Spinal cord (tissue), 9 donors: ENCODE measurements at regions not wholly inside any gene's neighbourhood (a gene's known extent, or its start where the extent isn't known, plus 50 kb on each side); places are given as distances from the start of the nearest gene placed in this dataset.
A peak's percentile ranks its signal among the peaks of the same experiment; 100 is the strongest.

Experiments used
- DNase-seq, 6 donors: peaks; one replicate each; pipeline versions ENCODE4 v3.0.0 to v3.0.0-alpha.2; 2013 to 2015; ENCODE audit warnings: low spot score in 6 of 6, low read depth in 4 of 6
- H3K27ac ChIP-seq: one replicate; pipeline ENCODE4 v1.5.1; 2013; ENCODE audit warnings: low read depth, low read length, control low read depth
- H3K27me3 ChIP-seq: one replicate; pipeline ENCODE4 v1.6.1; 2013; ENCODE audit warnings: low read length; ENCODE audit not compliant: control insufficient read depth, insufficient read depth
- H3K36me3 ChIP-seq: one replicate; pipeline ENCODE4 v1.6.1; 2013; ENCODE audit warnings: low read length; ENCODE audit not compliant: control insufficient read depth, insufficient read depth
- H3K4me1 ChIP-seq: one replicate; pipeline ENCODE4 v1.6.1; 2013; ENCODE audit warnings: low read length; ENCODE audit not compliant: control insufficient read depth, insufficient read depth
- H3K4me3 ChIP-seq: one replicate; pipeline ENCODE4 v1.5.1; 2013; ENCODE audit warnings: low read depth, low read length, control low read depth
- H3K9me3 ChIP-seq: one replicate; pipeline ENCODE4 v1.6.1; 2013; ENCODE audit warnings: low read length; ENCODE audit not compliant: control insufficient read depth, insufficient read depth
- WGBS: methylation state at CpG from one replicate; pipeline ENCODE4 v1.1.5; 2013; ENCODE audit warnings: missing lambda C conversion rate; ENCODE audit not compliant: insufficient coverage; 5-methylcytosine and 5-hydroxymethylcytosine counted together
- donor health status: healthy.

DNA sequence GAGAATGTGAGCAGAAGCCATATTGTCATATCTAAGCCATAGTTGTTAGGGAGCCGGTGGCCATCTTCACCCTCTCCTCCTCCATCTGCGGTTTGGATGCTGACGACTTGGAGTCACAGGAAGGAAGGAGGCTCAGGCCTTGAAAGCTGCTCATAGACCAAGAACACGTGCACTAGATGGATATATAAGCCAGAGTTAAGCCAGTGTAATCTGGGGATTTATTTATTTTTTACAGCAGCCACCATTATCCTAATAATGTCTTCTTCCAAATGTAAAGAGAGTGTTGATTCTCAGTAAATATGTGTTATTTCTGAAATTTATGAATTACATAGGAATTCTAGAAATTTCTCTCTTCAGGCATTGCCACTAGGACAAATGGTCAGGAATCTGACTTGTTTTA, 689.9 kb downstream of the QKI start:
- no peaks in the 10 kb centered on the region for H3K9me3 ChIP-seq
- H3K36me3 ChIP-seq, result no peaks in the 10 kb centered on the region
- H3K4me1 ChIP-seq, result peaks cover 34% of the 10 kb centered on the region
- WGBS, result no CpG with 5 or more reads among the region's 4 CpGs
- DNase-seq, result no peak
- no peak overlapping the region for H3K27ac ChIP-seq
- H3K4me3 ChIP-seq, result no peak overlapping the region
- no peaks in the 10 kb centered on the region for H3K27me3 ChIP-seq

DNA sequence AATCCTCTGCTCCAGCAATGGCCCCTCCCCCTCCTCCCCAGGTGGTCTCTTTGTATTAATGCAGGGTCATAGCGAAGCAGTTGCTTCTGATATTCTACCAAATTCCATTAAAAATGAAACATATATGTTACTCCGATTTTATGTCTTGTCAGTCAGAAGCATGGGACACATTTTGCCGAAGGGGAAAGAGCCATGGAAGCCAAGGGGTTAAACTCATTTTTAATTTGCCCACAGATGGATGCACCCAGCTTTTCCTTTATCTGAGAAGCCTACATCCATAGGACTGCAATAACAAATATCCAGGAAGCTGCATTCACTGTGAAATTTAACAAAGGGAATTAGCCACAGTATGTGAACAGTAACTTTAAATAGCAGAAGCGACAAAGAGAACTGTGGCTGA, 688.2 kb downstream of the QKI start:
- DNase-seq, result peak in 2 of 6 donors; percentile 37 to 53
- no peaks in the 10 kb centered on the region for H3K27me3 ChIP-seq
- no peak overlapping the region for H3K4me3 ChIP-seq
- WGBS, result no CpG with 5 or more reads among the region's 4 CpGs
- no peaks in the 10 kb centered on the region for H3K36me3 ChIP-seq
- peak overlapping the region; percentile 6 for H3K27ac ChIP-seq
- H3K4me1 ChIP-seq, result peaks cover 42% of the 10 kb centered on the region
- H3K9me3 ChIP-seq, result no peaks in the 10 kb centered on the region

DNA sequence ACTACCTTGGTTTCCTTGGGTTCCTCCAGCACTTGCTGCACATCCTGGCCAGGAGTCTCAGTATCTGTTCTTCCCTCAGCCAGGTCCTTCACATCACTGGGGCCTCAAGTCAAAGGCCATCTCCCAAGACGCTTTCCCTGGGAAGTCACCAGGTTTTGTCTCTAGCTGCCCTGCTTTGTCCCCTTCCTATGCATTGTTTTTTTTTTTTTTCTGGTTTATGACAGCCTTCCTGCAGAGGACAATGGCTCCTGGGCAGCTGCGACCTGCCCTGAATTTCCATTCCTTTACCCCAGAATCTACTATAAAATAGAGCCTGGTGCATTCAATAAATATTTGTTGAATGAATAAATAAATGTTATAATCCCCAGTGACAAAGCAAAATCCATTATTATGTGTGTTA, 687.3 kb downstream of the QKI start:
- Histone ChIP-seq H3K27ac (peak overlapping the region; percentile 22), H3K9me3 (no peaks in the 10 kb centered on the region), H3K27me3 (no peaks in the 10 kb centered on the region), H3K36me3 (no peaks in the 10 kb centered on the region), H3K4me1 (peaks cover 42% of the 10 kb centered on the region), H3K4me3 (no peak overlapping the region)
- WGBS, result 80% methylated on average over 1 of the region's 2 CpGs
- no peak for DNase-seq

DNA sequence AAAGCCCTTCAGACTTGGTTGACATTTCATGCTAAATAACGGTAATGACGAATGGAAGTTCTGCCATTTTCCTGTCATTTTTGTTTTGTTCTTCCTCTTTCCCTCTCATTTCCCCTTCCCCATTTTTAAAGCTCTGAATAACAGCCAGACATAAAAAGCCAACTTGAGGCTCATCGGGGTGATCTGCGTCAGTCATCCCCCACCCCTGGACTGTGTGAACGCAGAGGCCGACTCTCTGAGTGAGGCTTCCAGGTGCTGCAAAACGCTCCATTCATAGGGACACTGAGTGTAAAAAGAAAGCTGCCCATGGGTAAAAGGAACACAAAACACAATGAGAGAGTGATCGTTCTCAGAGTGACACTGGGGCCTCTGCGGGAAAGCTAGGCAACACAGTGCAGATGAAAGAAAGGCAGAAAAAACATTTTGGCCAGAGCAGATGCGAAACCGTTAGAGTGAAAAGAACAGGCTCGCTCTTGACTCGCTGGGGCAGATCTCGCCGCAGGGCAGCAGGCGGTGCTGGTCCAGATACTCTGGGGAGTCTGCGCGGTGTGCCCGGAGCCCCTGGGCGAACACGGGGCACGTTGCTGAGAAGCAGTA, 684.8 kb downstream of the QKI start:
- Histone ChIP-seq H3K27ac (peak overlapping the region; percentile 85), H3K4me1 (peaks cover 36% of the 10 kb centered on the region), H3K9me3 (no peaks in the 10 kb centered on the region), H3K36me3 (no peaks in the 10 kb centered on the region), H3K4me3 (no peak overlapping the region), H3K27me3 (no peaks in the 10 kb centered on the region)
- peak in 2 of 6 donors; percentile 74 to 88 for DNase-seq
- 24% methylated on average over 13 of the region's 22 CpGs for WGBS

DNA sequence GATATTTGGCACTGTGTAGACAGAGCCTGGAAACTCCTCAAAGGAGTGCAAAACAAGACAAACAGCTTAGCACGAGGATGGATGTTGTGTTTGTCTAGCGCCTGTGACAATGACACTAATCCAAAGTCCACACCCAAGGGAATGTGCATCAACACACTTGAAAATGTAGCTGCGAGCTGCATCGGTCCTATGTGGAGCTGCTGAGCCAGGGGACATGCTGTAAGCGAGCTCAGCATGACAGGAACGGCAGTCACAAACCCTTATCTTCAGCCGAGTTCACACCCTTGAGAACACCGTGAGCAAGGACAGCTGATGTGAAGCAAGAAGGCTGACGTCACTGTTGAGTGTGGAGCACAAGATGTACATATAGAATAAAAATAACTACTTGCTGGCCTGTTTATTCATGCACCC, 684.3 kb downstream of the QKI start:
- H3K27ac ChIP-seq, result peak overlapping the region; percentile 85
- no peaks in the 10 kb centered on the region for H3K36me3 ChIP-seq
- H3K4me1 ChIP-seq, result peaks cover 36% of the 10 kb centered on the region
- H3K9me3 ChIP-seq, result no peaks in the 10 kb centered on the region
- WGBS, result 27% methylated on average over 6 of the region's 9 CpGs
- H3K4me3 ChIP-seq, result no peak overlapping the region
- no peaks in the 10 kb centered on the region for H3K27me3 ChIP-seq
- peak in 2 of 6 donors; percentile 63 to 75 for DNase-seq

DNA sequence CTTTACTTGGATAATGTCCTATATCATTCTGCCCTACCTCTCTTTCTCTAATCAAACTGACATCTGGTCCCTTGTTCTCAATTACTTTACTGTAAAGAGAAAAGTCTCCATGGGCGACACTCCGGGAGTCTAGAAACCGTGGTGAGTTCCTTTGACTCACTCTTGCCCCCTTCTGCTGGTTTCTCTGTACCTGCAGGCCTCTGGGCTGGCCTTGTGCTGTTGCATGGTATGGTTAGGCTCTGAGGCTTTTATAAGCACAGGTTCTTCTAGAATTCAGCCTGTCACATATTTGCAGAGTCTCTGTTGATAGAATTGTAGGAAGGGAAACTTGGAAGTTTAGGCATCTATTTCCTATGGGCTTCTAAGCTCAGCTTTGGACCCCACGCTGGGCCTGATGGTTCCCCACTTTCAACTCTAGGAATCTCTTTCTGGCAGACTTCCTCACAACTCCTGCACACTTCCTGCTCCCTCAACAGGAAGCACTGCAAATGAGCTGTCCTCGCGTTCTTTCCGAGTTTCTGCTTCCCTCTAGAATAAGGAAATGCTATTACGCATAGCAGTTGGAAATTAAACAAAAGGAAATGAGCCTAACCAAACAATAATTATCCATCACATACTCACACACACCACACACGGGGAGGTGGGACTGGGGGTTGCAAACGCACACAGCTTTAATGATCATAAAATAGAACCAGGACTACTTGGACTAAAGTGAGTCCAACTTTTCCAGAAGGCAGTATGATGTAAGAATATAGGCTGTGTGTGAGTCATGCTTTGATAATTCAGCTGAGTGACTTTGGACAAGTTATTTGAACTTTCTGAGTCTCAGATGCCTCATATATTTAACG, 683.3 kb downstream of the QKI start:
- no peaks in the 10 kb centered on the region for H3K9me3 ChIP-seq
- peaks cover 36% of the 10 kb centered on the region for H3K4me1 ChIP-seq
- H3K36me3 ChIP-seq, result no peaks in the 10 kb centered on the region
- 83% methylated on average over 1 of the region's 11 CpGs for WGBS
- no peaks in the 10 kb centered on the region for H3K27me3 ChIP-seq
- no peak overlapping the region for H3K4me3 ChIP-seq
- peak overlapping the region; percentile 85 for H3K27ac ChIP-seq
- peak in 2 of 6 donors; percentile 55 to 61 for DNase-seq

DNA sequence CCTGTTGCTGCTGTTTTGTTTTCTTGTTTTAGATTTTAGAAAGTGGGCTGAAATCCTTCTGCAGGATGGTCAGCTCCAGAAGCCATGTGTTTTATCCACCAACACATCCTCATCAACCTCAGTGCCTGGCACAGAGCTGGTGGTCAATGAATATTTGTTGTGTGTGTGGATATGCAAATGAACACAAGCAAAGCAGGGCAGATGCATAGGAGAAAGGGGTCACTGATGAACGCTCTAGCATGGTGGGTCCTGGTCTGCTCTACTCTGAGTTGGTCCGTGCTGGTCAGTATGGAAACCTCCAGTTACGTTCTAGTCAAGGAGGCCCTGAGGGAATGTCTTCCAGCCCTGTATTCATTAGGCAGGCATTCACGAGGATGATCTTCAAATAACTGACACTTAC, 682.5 kb downstream of the QKI start:
- 83% methylated on average over 4 of the region's 4 CpGs for WGBS
- peaks cover 32% of the 10 kb centered on the region for H3K4me1 ChIP-seq
- H3K27me3 ChIP-seq, result no peaks in the 10 kb centered on the region
- no peaks in the 10 kb centered on the region for H3K9me3 ChIP-seq
- H3K27ac ChIP-seq, result peak overlapping the region; percentile 70
- H3K4me3 ChIP-seq, result no peak overlapping the region
- no peak for DNase-seq
- no peaks in the 10 kb centered on the region for H3K36me3 ChIP-seq

DNA sequence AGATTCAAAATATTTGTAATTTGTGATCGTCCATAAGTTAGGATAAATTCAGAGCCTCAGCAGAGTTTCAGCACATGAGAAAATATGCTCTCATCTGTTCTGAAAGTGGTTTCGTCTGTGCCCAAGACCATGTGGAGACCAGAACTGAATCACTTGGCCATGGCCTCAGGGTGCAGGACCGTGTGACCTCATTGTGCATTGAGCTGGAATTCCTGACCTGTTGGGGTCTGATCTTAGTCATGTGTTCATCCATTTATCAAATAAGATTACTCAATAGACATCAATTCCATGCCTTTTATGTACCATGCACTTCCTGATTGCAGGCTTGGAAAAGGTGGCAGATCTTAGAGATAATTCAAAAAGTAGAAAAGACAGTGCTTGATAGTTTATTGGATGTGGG, 680.5 kb downstream of the QKI start:
- 90% methylated on average over 3 of the region's 3 CpGs for WGBS
- Histone ChIP-seq H3K4me3 (no peak overlapping the region), H3K4me1 (peaks cover 15% of the 10 kb centered on the region), H3K36me3 (no peaks in the 10 kb centered on the region), H3K27me3 (no peaks in the 10 kb centered on the region), H3K9me3 (no peaks in the 10 kb centered on the region), H3K27ac (no peak overlapping the region)
- DNase-seq, result no peak

DNA sequence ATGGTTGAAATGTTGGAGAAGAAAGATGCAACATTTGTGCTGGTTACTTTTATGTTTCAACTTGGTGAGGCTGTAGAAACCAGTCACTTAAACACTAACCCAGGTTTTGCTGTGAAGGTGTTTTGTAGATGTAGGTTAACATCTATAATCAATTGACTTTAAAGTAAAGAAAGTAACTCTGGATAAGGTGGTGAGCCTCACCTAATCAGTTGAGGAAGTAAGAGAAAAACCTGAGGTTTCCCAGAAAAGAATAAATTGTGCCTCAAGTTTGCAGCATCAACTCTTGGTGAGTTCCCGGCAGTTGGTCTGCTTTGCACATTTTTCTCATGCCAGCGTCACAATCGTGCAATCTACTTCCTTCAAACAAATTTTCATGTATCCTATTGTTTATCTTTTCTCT, 673.4 kb downstream of the QKI start:
- WGBS, result no CpG with 5 or more reads among the region's 3 CpGs
- H3K27me3 ChIP-seq, result peaks cover 3% of the 10 kb centered on the region
- no peak for DNase-seq

DNA sequence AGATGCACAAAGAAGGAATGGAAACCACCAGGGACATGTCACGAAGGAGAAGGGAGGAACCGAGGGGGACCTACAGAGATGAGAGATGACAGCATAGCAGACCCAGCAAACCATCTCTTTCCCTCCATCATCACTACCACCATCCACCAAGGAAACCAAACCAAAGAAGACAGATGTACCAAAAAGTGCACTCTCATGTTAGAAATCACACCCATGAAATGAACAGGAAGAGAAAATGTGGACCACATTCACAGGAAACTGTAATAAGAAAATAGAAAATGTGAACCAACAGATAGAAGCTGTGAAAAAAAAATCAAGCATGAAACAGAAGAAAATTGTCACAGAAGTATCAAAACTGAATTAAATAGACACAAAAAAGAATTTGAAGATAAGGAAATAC, 672.7 kb downstream of the QKI start:
- WGBS, result 60% methylated on average over 1 of the region's 2 CpGs
- Histone ChIP-seq H3K27me3 (peaks cover 3% of the 10 kb centered on the region), H3K4me1 (peaks cover 39% of the 10 kb centered on the region), H3K9me3 (no peaks in the 10 kb centered on the region), H3K27ac (peak overlapping the region; percentile 95), H3K36me3 (no peaks in the 10 kb centered on the region), H3K4me3 (no peak overlapping the region)
- DNase-seq, result no peak

More for the DNA sequence above, 673.4 kb downstream of the QKI start:
- Histone ChIP-seq H3K36me3 (no peaks in the 10 kb centered on the region), H3K4me1 (peaks cover 39% of the 10 kb centered on the region), H3K27ac (no peak overlapping the region), H3K4me3 (no peak overlapping the region), H3K9me3 (no peaks in the 10 kb centered on the region)
